ENCODE measurements at regions not wholly inside any gene's neighbourhood (a gene's known extent, or its start where the extent isn't known, plus 50 kb on each side); places are given as distances from the start of the nearest gene placed in this dataset.
A peak's percentile ranks its signal among the peaks of the same experiment; 100 is the strongest.

DNA sequence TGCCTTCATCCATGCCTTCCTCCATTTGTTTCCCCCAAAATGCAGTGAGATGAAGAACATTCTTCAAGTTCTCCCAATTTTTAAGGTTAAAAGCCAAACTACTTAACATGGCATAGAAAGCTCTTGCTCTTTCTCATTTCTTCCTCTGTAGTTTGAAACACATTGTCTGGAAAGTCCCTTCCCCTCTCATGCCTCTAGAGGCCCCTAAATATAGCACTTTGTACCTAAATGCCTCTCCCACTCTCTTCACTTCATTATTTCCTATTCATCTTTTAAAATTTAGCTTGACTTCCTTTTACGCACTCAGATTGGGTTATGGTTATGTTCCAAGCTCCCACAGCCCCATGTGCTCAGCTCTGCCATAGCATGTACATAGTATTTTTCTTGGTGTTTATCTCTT is 389.3 kb downstream of the HDGFL1 start:
- Mint-ChIP-seq H3K9me3 (peaks cover 16% of the 10 kb centered on the region), H3K27me3 (ENCODE audit: low read depth) (no peaks in the 10 kb centered on the region), H3K36me3 (ENCODE audit: low read depth) (peaks cover 15% of the 10 kb centered on the region), H3K4me3 (peak overlapping the region; percentile 32), H3K27ac (peak overlapping the region; percentile 21), H3K4me1 (ENCODE audit: low read depth) (peaks cover 27% of the 10 kb centered on the region)

DNA sequence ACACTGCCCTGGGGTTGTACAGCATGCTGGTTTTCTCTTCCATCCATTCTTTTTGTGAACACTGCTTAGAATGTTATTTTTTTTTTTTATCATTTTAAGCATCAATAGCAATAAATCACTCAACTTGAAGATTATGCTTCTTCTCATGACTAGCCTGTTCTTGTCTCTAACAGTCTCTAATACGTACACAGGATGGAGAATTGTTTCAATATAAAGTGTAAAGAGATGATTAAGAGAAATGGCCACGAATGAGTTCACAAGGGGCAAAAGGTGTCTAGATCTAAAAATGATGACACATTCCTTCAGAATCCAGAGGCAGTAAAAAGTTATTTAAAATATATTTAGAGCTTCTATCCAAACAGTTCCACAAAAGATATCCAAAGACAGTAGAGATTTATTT is 390.2 kb downstream of the HDGFL1 start:
- Mint-ChIP-seq H3K4me3 (no peak overlapping the region), H3K36me3 (ENCODE audit: low read depth) (peaks cover 15% of the 10 kb centered on the region), H3K9me3 (peaks cover 16% of the 10 kb centered on the region)

DNA sequence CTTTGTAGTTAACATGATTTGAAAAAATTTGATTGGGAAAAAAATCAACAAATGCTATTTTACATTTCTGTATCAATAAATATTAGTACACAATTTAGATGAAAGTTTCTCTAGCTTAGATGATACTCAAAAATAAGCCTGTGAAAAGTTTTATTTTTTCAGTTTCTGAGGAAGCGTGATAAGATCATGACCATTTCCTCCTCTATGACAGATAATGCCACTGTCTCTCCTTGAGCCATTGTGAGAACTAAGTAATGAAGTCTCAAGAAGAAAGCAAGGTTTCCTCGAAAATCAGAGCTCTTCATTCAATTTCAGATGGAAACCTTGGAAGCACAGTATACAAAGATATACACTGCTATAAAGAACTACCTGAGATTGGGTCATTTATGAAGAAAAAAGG is 395.0 kb downstream of the HDGFL1 start:
- Mint-ChIP-seq H3K4me3 (no peak overlapping the region), H3K36me3 (ENCODE audit: low read depth) (no peaks in the 10 kb centered on the region), H3K27me3 (ENCODE audit: low read depth) (no peaks in the 10 kb centered on the region), H3K27ac (no peak overlapping the region), H3K9me3 (peaks cover 5% of the 10 kb centered on the region), H3K4me1 (ENCODE audit: low read depth) (peaks cover 3% of the 10 kb centered on the region)

More for the DNA sequence above, 390.2 kb downstream of the HDGFL1 start:
- Mint-ChIP-seq H3K27me3 (ENCODE audit: low read depth) (no peaks in the 10 kb centered on the region), H3K27ac (no peak overlapping the region), H3K4me1 (ENCODE audit: low read depth) (peaks cover 27% of the 10 kb centered on the region)

DNA sequence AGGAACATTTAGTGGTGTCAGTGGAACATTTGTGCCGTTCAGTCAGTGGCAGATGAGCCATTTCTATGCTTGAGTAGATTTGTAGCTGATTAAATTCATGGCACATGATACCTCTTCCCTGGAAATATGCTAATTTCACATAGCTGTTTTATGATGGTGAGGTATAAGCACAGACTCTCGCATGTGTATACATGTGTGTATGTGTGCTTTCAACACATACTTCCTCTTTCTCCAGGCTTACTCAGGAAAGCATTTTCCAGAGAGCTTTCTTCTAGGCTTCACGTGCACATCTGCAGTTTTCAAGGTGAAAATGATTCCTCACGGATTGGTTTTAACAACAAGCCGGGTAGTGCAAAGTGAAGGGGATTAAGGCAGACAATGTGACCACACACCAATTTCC is 396.5 kb downstream of the HDGFL1 start:
- Mint-ChIP-seq H3K27me3 (ENCODE audit: low read depth) (no peaks in the 10 kb centered on the region), H3K27ac (no peak overlapping the region), H3K4me1 (ENCODE audit: low read depth) (peaks cover 3% of the 10 kb centered on the region), H3K9me3 (peaks cover 5% of the 10 kb centered on the region), H3K4me3 (no peak overlapping the region), H3K36me3 (ENCODE audit: low read depth) (no peaks in the 10 kb centered on the region)

DNA sequence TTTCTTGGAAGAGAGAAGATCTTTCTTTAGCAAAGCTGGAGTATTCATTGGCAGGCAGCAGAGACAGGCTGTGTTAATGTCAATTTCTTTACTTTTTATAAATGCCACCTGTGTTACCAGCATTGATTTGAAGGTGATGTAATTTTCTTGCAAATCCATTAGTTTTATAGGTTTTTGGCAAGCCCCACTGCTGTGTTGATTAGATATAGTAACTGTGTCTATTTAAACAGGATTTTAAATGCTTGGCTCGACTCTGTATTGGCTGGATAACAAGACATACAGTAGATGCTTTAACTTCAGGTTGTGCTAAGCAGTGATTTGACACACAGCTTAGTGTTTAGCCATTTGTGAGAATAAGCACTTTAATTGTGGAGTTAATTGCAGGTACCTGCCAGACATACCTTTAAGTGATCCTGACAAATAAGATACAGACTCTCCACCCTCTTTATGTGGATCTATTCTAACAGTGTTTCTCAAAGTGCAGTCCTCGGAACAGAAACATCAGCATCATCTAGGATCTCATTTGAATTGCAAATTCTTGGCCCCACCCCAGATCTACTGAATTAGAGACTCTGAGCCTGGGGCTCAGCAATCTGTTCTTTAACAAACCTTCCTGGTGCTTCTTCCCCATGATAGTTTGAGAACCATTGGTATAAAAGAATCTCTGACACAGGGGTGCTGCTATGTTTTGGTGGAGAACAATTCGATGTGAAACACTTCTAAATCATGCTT is 397.5 kb downstream of the HDGFL1 start:
- Mint-ChIP-seq H3K4me1 (ENCODE audit: low read depth) (peaks cover 3% of the 10 kb centered on the region), H3K9me3 (peaks cover 5% of the 10 kb centered on the region), H3K27ac (no peak overlapping the region), H3K27me3 (ENCODE audit: low read depth) (no peaks in the 10 kb centered on the region), H3K36me3 (ENCODE audit: low read depth) (no peaks in the 10 kb centered on the region), H3K4me3 (no peak overlapping the region)

DNA sequence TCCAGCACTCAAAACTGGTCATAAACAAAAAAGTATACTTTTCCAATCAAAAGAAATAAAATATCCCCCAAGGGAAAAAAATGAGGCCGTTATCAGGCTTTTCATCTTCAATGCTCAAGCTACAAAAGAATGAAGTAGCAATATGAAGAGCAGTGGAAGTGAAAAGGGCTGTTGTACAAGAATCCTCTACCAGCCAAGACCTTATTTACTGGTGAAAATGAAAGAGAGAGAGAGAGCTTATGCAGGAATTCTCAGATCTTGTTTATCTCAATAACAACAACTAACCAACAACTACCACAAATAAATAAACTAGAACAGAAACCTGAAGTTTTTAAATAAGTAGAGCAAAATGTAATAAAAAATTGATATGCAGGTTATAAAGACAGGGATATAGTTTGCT is 400.6 kb downstream of the HDGFL1 start:
- no peak overlapping the region for H3K4me3 Mint-ChIP-seq
- H3K36me3 Mint-ChIP-seq (ENCODE audit: low read depth), result no peaks in the 10 kb centered on the region
- no peaks in the 10 kb centered on the region for H3K27me3 Mint-ChIP-seq (ENCODE audit: low read depth)
- no peaks in the 10 kb centered on the region for H3K4me1 Mint-ChIP-seq (ENCODE audit: low read depth)
- peaks cover 5% of the 10 kb centered on the region for H3K9me3 Mint-ChIP-seq
- no peak overlapping the region for H3K27ac Mint-ChIP-seq

DNA sequence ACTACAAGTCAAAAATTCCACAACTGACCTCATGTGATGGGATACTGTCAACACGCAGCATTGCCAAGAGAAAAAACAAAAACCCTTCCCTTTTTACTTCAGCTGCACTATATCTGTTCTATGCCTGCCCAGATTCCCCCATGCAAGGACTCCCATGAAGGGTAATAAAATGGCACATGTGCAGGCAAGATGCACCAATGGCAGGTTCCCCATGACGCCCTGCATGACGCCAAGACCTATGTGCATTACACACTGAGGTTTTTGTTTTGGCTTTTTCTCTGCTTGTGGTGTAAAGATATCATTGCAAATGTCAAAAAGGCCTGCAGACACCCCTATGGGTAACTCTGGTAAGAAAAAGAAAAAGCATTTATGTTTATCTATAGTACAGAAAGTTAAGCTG is 403.4 kb downstream of the HDGFL1 start:
- H3K4me3 Mint-ChIP-seq, result no peak overlapping the region
- H3K4me1 Mint-ChIP-seq (ENCODE audit: low read depth), result no peaks in the 10 kb centered on the region
- H3K9me3 Mint-ChIP-seq, result peaks cover 5% of the 10 kb centered on the region
- H3K36me3 Mint-ChIP-seq (ENCODE audit: low read depth), result no peaks in the 10 kb centered on the region
- H3K27me3 Mint-ChIP-seq (ENCODE audit: low read depth), result no peaks in the 10 kb centered on the region
- no peak overlapping the region for H3K27ac Mint-ChIP-seq

DNA sequence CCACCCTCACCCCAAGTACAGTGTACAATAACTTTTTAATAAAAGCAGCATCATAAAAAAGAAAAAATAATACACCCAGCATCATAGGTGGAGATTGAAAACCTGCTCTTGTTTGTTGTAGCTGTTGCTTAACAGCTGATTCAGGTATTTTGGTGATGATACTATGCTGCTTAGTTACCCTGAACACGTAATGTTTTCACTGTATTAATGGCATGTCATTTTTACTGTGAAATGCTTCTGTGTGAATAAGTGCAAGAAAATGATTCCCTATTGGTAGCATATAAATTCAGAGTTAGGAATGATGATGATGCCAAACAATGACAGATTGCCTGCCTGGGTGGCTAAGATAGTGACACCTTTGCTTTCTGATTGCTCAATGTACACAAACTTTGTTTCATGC is 405.7 kb downstream of the HDGFL1 start:
- Mint-ChIP-seq H3K27ac (no peak overlapping the region), H3K4me3 (no peak overlapping the region), H3K27me3 (ENCODE audit: low read depth) (no peaks in the 10 kb centered on the region), H3K4me1 (ENCODE audit: low read depth) (no peaks in the 10 kb centered on the region), H3K36me3 (ENCODE audit: low read depth) (no peaks in the 10 kb centered on the region), H3K9me3 (no peaks in the 10 kb centered on the region)

DNA sequence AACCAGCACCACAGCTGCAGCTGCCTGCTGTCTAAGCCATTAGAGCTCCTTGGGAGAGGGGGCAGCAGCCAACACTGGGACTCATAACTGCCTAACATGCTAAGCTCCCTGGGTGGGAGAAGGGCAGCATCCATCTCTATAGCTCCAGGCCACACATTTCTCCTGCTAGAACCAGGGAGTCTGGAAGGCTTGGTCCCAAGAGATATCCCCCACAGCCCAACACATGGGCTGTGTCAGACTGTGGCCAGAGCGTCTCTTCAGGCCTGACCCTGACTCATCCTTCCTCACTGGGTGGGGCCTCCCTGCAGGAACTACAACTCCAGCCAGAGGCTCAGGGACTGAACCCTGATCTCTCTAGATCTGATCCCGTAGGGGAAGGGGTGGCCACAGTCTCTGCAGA is 411.1 kb downstream of the HDGFL1 start:
- Mint-ChIP-seq H3K27me3 (ENCODE audit: low read depth) (no peaks in the 10 kb centered on the region), H3K4me3 (no peak overlapping the region), H3K27ac (no peak overlapping the region), H3K36me3 (ENCODE audit: low read depth) (no peaks in the 10 kb centered on the region), H3K4me1 (ENCODE audit: low read depth) (no peaks in the 10 kb centered on the region), H3K9me3 (peaks cover 4% of the 10 kb centered on the region)

DNA sequence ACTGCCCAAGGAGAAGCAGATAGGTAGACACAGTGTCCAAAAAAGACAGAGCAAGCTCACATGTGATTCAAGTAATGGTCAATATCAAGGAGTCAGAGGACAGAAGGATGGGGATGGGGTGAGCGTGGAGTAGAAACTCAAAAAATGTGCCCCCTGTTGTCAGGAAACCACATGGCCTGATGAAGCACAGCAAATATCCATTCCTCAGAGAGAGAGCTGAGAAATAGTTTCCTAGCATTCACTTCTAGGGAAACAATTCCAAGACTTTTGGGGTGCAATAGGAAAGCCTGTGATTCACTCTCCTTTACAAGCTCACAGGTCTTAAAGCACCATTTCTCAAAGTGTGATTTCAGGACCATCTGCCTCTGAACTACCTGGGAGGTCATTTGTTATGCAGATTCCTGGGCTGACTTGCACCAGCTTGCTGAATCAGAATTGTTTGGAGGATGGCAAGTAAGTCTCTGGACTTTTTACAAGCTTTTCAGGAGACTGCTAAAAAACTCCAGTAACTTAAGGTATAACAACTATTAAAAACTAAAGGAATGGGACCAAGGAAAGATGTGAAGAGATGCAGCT is 432.8 kb downstream of the HDGFL1 start:
- H3K36me3 Mint-ChIP-seq (ENCODE audit: low read depth), result no peaks in the 10 kb centered on the region
- no peaks in the 10 kb centered on the region for H3K9me3 Mint-ChIP-seq
- H3K27me3 Mint-ChIP-seq (ENCODE audit: low read depth), result no peaks in the 10 kb centered on the region
- H3K4me1 Mint-ChIP-seq (ENCODE audit: low read depth), result no peaks in the 10 kb centered on the region
- no peak overlapping the region for H3K4me3 Mint-ChIP-seq
- H3K27ac Mint-ChIP-seq, result no peak overlapping the region

DNA sequence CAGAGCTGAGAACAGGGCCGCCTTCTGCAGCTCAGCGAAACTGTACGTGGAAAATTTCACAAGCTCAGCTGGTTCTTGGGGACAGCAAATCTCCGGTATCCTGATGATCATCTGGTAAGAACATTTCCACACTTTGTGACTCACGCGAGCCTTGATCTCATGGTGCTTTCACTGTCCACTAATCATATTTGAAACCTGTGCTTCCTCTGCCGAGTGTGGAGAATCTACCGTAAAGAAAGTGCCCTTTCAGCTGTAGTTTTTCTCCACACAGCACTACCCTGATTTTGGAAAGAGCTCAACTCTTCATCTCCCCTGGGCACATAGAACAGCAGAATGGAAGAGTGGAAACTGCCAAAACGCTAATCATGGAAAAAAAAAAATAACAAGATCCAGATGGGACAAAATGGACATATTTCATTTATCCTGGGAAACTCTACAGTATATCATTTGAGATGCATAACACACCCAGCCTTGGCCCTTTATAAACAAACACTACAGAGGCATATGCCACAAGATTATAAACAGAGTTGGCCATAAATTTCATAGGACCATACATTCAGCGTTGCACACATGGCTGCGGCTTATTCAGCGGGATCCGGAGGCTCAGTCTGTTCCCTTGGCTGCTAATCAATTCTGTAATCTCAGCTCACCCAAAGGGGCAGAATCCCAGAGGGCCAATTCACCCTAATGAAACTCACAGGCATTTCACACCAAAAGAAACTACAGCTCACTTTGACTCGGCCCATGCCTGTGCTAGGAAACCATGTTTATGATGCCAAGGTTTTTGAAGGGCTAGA is 434.5 kb downstream of the HDGFL1 start:
- Mint-ChIP-seq H3K27ac (no peak overlapping the region), H3K27me3 (ENCODE audit: low read depth) (no peaks in the 10 kb centered on the region), H3K4me1 (ENCODE audit: low read depth) (no peaks in the 10 kb centered on the region), H3K9me3 (no peaks in the 10 kb centered on the region), H3K4me3 (no peak overlapping the region), H3K36me3 (ENCODE audit: low read depth) (no peaks in the 10 kb centered on the region)

DNA sequence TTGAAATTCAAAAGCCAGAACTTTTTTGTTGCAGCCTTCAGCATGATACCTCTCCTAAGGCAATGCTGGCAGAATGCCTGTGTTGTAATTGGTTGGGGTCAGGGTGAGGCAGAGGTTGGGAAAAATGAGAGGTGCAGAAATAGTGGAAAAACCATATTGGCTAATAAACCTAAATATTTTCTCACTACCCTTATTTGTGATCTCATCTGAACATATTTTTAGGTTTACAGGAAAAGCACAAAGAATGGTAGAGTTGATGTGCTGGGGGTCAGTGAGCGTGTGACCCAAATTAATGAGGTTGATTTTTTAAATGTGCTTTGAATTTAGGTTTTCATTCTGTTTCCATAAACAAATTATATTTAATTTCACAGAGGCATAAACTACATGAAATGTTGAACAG is 437.3 kb downstream of the HDGFL1 start:
- Mint-ChIP-seq H3K4me3 (no peak overlapping the region), H3K36me3 (ENCODE audit: low read depth) (no peaks in the 10 kb centered on the region), H3K27me3 (ENCODE audit: low read depth) (no peaks in the 10 kb centered on the region), H3K4me1 (ENCODE audit: low read depth) (no peaks in the 10 kb centered on the region), H3K9me3 (no peaks in the 10 kb centered on the region), H3K27ac (no peak overlapping the region)

DNA sequence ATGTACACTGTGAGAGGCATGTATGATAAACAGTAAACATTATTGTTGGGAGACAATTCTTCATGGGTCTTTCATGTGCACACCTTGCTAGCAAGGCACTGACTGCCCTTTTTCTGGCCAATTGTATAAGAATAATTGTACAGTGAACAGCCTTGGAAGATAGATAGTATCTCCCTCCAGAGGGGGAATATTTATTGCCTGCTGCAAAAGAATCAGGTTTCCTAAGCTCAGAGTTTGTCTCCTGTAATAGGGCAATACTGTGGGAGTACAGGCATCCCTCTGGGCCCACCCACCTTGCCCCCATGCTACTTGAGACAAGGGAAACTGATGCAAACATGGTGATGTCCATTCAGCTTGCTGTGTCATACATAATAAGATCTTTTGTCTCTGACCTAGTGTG is 442.2 kb downstream of the HDGFL1 start:
- H3K9me3 Mint-ChIP-seq, result no peaks in the 10 kb centered on the region
- H3K4me1 Mint-ChIP-seq (ENCODE audit: low read depth), result no peaks in the 10 kb centered on the region
- no peak overlapping the region for H3K4me3 Mint-ChIP-seq
- H3K36me3 Mint-ChIP-seq (ENCODE audit: low read depth), result no peaks in the 10 kb centered on the region
- no peaks in the 10 kb centered on the region for H3K27me3 Mint-ChIP-seq (ENCODE audit: low read depth)
- H3K27ac Mint-ChIP-seq, result no peak overlapping the region

DNA sequence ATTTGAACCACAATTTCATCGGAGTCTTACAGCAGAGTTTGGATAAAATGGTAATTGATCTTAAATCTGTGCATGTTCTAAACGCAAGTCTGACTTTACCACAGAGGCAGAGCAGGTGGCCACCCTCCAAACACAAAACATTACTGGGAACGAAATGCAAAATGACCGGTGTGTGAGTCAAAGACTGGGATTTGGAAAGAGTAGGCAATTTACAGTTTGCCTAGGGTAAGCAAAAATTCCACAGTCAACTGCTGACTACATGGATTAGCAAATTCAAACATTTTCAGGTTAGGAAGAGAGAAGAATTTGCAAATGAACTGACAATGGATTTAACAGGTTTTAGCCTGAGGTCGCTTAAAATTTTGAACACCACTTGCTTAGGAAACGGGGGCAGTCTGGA is 444.4 kb downstream of the HDGFL1 start:
- Mint-ChIP-seq H3K27me3 (ENCODE audit: low read depth) (no peaks in the 10 kb centered on the region), H3K4me3 (no peak overlapping the region), H3K27ac (no peak overlapping the region), H3K4me1 (ENCODE audit: low read depth) (no peaks in the 10 kb centered on the region), H3K36me3 (ENCODE audit: low read depth) (no peaks in the 10 kb centered on the region), H3K9me3 (no peaks in the 10 kb centered on the region)

DNA sequence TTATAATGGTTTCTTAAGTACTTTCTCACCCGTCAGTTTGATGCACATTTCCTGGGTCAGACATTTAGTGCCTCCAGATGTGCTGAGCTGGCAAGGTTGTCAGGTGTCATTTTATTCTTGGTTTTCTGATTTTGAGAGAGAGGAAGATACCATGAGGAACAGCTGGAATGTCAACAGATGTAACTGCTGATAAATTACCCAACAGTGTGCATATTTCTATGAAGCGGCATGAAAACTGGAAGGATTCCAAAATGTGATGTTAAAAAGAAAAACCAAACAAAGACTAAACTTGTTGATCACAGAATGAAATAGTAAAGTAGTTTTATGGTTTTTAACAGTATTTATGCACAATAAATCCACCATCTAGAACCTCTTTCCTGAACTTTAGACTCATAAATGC is 447.3 kb downstream of the HDGFL1 start:
- Mint-ChIP-seq H3K27me3 (ENCODE audit: low read depth) (no peaks in the 10 kb centered on the region), H3K9me3 (no peaks in the 10 kb centered on the region), H3K27ac (no peak overlapping the region), H3K36me3 (ENCODE audit: low read depth) (no peaks in the 10 kb centered on the region), H3K4me3 (no peak overlapping the region), H3K4me1 (ENCODE audit: low read depth) (no peaks in the 10 kb centered on the region)
